Lung (tissue), 11 donors: ENCODE measurements at regions not wholly inside any gene's neighbourhood (a gene's known extent, or its start where the extent isn't known, plus 50 kb on each side); places are given as distances from the start of the nearest gene placed in this dataset.
"Not testable (repeated sequence)": the region's sequence is repeated elsewhere in the genome, so short reads cannot be mapped to it uniquely, and the experiment has no call there.

Source experiments
- ATAC-seq: fragments of 200-7000 bp; cut with Tn5 transposase; one replicate; pipeline ENCODE4 v1.9.1; 2020; ENCODE audit warnings: moderate number of reproducible peaks; ENCODE audit not compliant: insufficient read depth, low FRiP score
- DNase-seq, 3 donors: peaks; one replicate each; pipeline ENCODE4 v3.0.0-alpha.2; 2013 to 2017
- H3K27ac ChIP-seq, 2 donors: one replicate each; pipeline ENCODE4 v1.5.1; 2013; ENCODE audit warnings: mild to moderate bottlenecking in 2 of 2, moderate library complexity in 2 of 2, control low read depth in 1 of 2, inconsistent platforms in 1 of 2, low read depth in 1 of 2, low read length in 1 of 2
- H3K27me3 ChIP-seq, 3 donors: one replicate each; pipeline ENCODE4 v1.5.1; 2013; ENCODE audit warnings: low read length in 2 of 3; ENCODE audit not compliant: control insufficient read depth in 3 of 3, insufficient read depth in 3 of 3
- H3K36me3 ChIP-seq, 4 donors: one replicate each; pipeline ENCODE4 v1.5.1; 2013; ENCODE audit warnings: low read length in 4 of 4, mild to moderate bottlenecking in 1 of 4, moderate library complexity in 1 of 4; ENCODE audit not compliant: control insufficient read depth in 4 of 4, insufficient read depth in 4 of 4
- H3K4me1 ChIP-seq, 5 donors: one replicate each; pipeline ENCODE4 v1.5.1; 2013; ENCODE audit warnings: low read length in 5 of 5, mild to moderate bottlenecking in 2 of 5, moderate library complexity in 1 of 5; ENCODE audit not compliant: control insufficient read depth in 5 of 5, insufficient read depth in 5 of 5
- H3K4me3 ChIP-seq: one replicate; pipeline ENCODE4 v1.5.1; 2013; ENCODE audit warnings: mild to moderate bottlenecking, control low read depth, moderate library complexity
- H3K9ac ChIP-seq, 2 donors: one replicate each; pipeline ENCODE4 v1.5.1; 2013; ENCODE audit warnings: low read length in 2 of 2, control low read depth in 1 of 2; ENCODE audit not compliant: insufficient read depth in 1 of 2
- H3K9me3 ChIP-seq, 4 donors: one replicate each; pipeline ENCODE4 v1.5.1; 2013; ENCODE audit warnings: low read length in 3 of 4, mild to moderate bottlenecking in 1 of 4, moderate library complexity in 1 of 4; ENCODE audit not compliant: control insufficient read depth in 4 of 4, insufficient read depth in 3 of 4
- WGBS, 2 donors: extraction: QIAGEN DNeasy Blood & Tissue Kit; methylation state at CpG; one replicate each; pipeline ENCODE4 v1.1.7; 2013; 5-methylcytosine and 5-hydroxymethylcytosine counted together
- TF ChIP-seq, protein P1 (sequence below): IDR thresholded peaks from 2 replicates; pipeline ENCODE4 v1.5.1; 2012; ENCODE audit warnings: mild to moderate bottlenecking; ENCODE audit errors: control extremely low read depth, extremely low read depth
- donor health status: control.
- donor health status: control.
- donor health status: Bipolar disorder and iron deficiency.
- donor health status: healthy.
- donor health status: DM: yes; HTN: yes; CAD: no.

DNA sequence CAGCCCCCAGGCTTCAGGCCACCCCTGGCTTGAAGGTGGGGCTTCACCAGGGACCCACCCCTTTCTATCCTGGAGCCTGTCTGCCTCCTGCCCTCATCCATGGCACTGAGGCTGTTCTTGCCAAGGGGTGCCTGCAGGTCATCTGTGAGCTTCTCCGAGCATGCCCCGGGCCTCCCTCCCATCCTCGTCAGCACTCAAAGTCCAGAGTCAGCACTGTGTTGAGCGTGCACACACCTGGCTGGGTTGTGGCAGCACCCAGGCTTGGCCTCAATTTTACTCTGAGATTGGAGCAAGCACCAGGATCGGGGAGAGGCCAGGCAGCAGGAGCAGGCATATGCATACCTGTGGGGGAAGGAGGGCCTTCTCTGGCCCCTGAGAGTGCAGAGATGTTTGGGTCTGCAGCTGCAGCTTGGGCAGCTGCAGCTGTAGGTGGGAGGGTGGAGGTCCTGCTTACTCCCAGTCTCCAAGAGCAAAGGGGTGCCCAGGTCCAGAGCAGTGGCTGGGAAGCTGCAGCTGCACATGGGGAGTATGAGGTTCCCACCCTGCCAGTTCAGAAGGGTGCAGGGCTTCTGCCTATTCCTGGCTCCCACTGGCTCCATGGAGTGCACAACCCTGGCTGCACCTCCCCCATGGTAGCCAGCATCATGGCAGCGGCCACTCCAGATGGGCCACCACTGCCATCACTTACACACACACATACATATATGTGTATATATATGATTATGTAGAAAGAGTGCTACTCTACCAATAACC, 488.7 kb downstream of the JRKL start:
- DNase-seq, result no peak

DNA sequence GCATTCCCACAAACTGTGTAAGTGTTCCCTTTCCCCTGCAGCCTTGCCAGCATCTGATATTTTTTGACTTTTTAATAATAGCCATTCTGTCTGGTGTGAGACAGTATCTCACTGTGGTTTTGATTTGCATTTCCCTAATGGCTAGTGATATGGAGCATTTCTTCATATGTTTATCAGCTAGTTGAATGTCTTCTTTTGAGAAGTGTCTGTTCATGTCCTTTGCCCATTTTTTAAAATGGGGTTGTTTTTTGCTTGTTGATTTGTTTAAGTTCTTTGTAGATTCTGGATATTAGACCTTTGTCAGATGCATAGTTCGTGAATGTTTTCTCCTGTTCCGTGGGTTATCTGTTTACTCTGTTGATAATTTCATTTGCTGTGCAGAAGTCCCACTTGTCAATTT, 492.8 kb downstream of the JRKL start:
- H3K4me3 ChIP-seq, H3K27me3 ChIP-seq, H3K36me3 ChIP-seq, H3K27ac ChIP-seq, DNase-seq, H3K4me1 ChIP-seq, H3K9ac ChIP-seq, ATAC-seq: not testable (repeated sequence)
- 81 to 97% methylated on average over 2 of the region's 2 CpGs for WGBS, 2 donors
- peaks cover 0 to 12% (median 0%) of the 10 kb centered on the region in 4 donors for H3K9me3 ChIP-seq

More for the DNA sequence above, 488.7 kb downstream of the JRKL start:
- H3K4me1 ChIP-seq, result peaks cover 0 to 8% (median 0%) of the 10 kb centered on the region in 5 donors
- H3K36me3 ChIP-seq, result no peaks in the 10 kb centered on the region
- peaks cover 0 to 16% (median 0%) of the 10 kb centered on the region in 4 donors for H3K9me3 ChIP-seq
- ATAC-seq, result no peak
- H3K27ac ChIP-seq, result no peak overlapping the region
- WGBS, 2 donors, result 93% methylated on average over 6 of the region's 6 CpGs
- TF ChIP-seq, protein P1, sequence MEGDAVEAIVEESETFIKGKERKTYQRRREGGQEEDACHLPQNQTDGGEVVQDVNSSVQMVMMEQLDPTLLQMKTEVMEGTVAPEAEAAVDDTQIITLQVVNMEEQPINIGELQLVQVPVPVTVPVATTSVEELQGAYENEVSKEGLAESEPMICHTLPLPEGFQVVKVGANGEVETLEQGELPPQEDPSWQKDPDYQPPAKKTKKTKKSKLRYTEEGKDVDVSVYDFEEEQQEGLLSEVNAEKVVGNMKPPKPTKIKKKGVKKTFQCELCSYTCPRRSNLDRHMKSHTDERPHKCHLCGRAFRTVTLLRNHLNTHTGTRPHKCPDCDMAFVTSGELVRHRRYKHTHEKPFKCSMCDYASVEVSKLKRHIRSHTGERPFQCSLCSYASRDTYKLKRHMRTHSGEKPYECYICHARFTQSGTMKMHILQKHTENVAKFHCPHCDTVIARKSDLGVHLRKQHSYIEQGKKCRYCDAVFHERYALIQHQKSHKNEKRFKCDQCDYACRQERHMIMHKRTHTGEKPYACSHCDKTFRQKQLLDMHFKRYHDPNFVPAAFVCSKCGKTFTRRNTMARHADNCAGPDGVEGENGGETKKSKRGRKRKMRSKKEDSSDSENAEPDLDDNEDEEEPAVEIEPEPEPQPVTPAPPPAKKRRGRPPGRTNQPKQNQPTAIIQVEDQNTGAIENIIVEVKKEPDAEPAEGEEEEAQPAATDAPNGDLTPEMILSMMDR, result no peak
- H3K27me3 ChIP-seq, result no peaks in the 10 kb centered on the region
- no peak overlapping the region for H3K4me3 ChIP-seq
- no peak overlapping the region for H3K9ac ChIP-seq

GRCh38 chr11:96885405-96885804, 495.6 kb downstream of the JRKL start:
- H3K27me3 ChIP-seq, result no peaks in the 10 kb centered on the region
- H3K9me3 ChIP-seq, result no peaks in the 10 kb centered on the region
- no peak overlapping the region for H3K27ac ChIP-seq
- H3K4me3 ChIP-seq, result no peak overlapping the region
- TF ChIP-seq, protein P1, result no peak
- DNase-seq (no peak), ATAC-seq (no peak)
- H3K9ac ChIP-seq, result no peak overlapping the region
- WGBS, 2 donors, result 71 to 72% methylated on average over 3 of the region's 3 CpGs
- no peaks in the 10 kb centered on the region for H3K36me3 ChIP-seq
- no peaks in the 10 kb centered on the region for H3K4me1 ChIP-seq

GRCh38 chr11:96885912-96886311, 496.1 kb downstream of the JRKL start:
- 86 to 92% methylated on average over 2 of the region's 2 CpGs for WGBS, 2 donors

More at GRCh38 chr11:96885912-96886311, 496.1 kb downstream of the JRKL start:
- no peak overlapping the region for H3K4me3 ChIP-seq
- no peaks in the 10 kb centered on the region for H3K27me3 ChIP-seq
- ATAC-seq, result no peak
- no peaks in the 10 kb centered on the region for H3K36me3 ChIP-seq
- TF ChIP-seq, protein P1, result no peak
- H3K9ac ChIP-seq, result no peak overlapping the region
- no peak overlapping the region for H3K27ac ChIP-seq
- no peaks in the 10 kb centered on the region for H3K4me1 ChIP-seq
- H3K9me3 ChIP-seq, result no peaks in the 10 kb centered on the region
- no peak for DNase-seq
